Neuronal stem cell (in vitro differentiated cells): ENCODE measurements at regions not wholly inside any gene's neighbourhood (a gene's known extent, or its start where the extent isn't known, plus 50 kb on each side); places are given as distances from the start of the nearest gene placed in this dataset.

Experiments used
- DNase-seq: peaks from one replicate; pipeline ENCODE4 v3.0.0-alpha.2; 2013; ENCODE audit warnings: low spot score
- H2AFZ ChIP-seq: one replicate; pipeline ENCODE4 v1.6.1; 2013; ENCODE audit warnings: mild to moderate bottlenecking, low read length, inconsistent platforms
- H2AK5ac ChIP-seq: 2 replicates; pipeline ENCODE4 v1.6.1; 2013; ENCODE audit warnings: low read depth, mild to moderate bottlenecking, inconsistent platforms, low read length, moderate library complexity, mixed read lengths
- H2BK120ac ChIP-seq: 2 replicates; pipeline ENCODE4 v1.6.1; 2013; ENCODE audit warnings: low read depth, mild to moderate bottlenecking, inconsistent platforms, low read length, moderate library complexity, mixed read lengths
- H2BK12ac ChIP-seq: one replicate; pipeline ENCODE4 v1.6.1; 2013; ENCODE audit warnings: low read length, inconsistent platforms
- H2BK15ac ChIP-seq: 2 replicates; pipeline ENCODE4 v1.6.1; 2013; ENCODE audit warnings: mild to moderate bottlenecking, low read length, inconsistent platforms, mixed read lengths
- H2BK5ac ChIP-seq: one replicate; pipeline ENCODE4 v1.6.1; 2013; ENCODE audit warnings: inconsistent platforms, mild to moderate bottlenecking, low read length, moderate library complexity
- H3K14ac ChIP-seq: one replicate; pipeline ENCODE4 v1.6.1; 2013; ENCODE audit warnings: low read length, inconsistent platforms
- H3K18ac ChIP-seq: 2 replicates; pipeline ENCODE4 v1.6.1; 2013; ENCODE audit warnings: low read length, inconsistent platforms
- H3K23ac ChIP-seq: 2 replicates; pipeline ENCODE4 v1.6.1; 2013; ENCODE audit warnings: low read depth, mild to moderate bottlenecking, mixed read lengths, low read length, inconsistent platforms; ENCODE audit not compliant: poor library complexity
- H3K27ac ChIP-seq: replicated peaks from 3 replicates; pipeline ENCODE4 v1.5.1; 2013; ENCODE audit warnings: low read length, inconsistent platforms
- H3K27me3 ChIP-seq, 3 experiments: 2 replicates each; pipeline ENCODE4 v1.6.1; 2013; ENCODE audit warnings: low read length in 3 of 3, mild to moderate bottlenecking in 2 of 3, inconsistent platforms in 1 of 3, low read depth in 1 of 3, mixed read lengths in 1 of 3, moderate library complexity in 1 of 3; ENCODE audit not compliant: control insufficient read depth in 3 of 3, insufficient read depth in 3 of 3
- H3K36me3 ChIP-seq, 2 donors: replicated peaks in 1 of 2; 2 replicates each; pipeline ENCODE4 v1.6.1; 2013; ENCODE audit warnings: low read length in 2 of 2; ENCODE audit not compliant: control insufficient read depth in 2 of 2, insufficient read depth in 2 of 2
- H3K4ac ChIP-seq: 2 replicates; pipeline ENCODE4 v1.6.1; 2013; ENCODE audit warnings: inconsistent platforms, mild to moderate bottlenecking, low read length, moderate library complexity
- H3K4me1 ChIP-seq, 2 donors: 1 replicate in 1 of 2; 2 replicates in 1 of 2; pipeline ENCODE4 v1.6.1; 2013; ENCODE audit warnings: low read length in 2 of 2, low read depth in 1 of 2; ENCODE audit not compliant: control insufficient read depth in 2 of 2, insufficient read depth in 1 of 2
- H3K4me2 ChIP-seq: one replicate; pipeline ENCODE4 v1.6.1; 2013; ENCODE audit warnings: mild to moderate bottlenecking, low read length, inconsistent platforms; ENCODE audit not compliant: insufficient read depth, poor library complexity, severe bottlenecking
- H3K4me3 ChIP-seq, 2 donors: 2 replicates each; pipeline ENCODE4 v1.5.1; 2013; ENCODE audit warnings: low read length in 2 of 2, mild to moderate bottlenecking in 2 of 2, inconsistent platforms in 1 of 2, moderate library complexity in 1 of 2
- H3K79me1 ChIP-seq: one replicate; pipeline ENCODE4 v1.6.1; 2013; ENCODE audit warnings: low read depth, mild to moderate bottlenecking, inconsistent platforms, low read length, moderate library complexity
- H3K9ac ChIP-seq: one replicate; pipeline ENCODE4 v1.6.1; 2013; ENCODE audit warnings: mild to moderate bottlenecking, low read depth, low read length, inconsistent platforms; ENCODE audit not compliant: poor library complexity
- H3K9me3 ChIP-seq, 2 donors: replicated peaks in 1 of 2; 2 replicates each; pipeline versions ENCODE3 to v1.6.1; 2013; ENCODE audit warnings: low read length in 2 of 2, mild to moderate bottlenecking in 2 of 2, inconsistent platforms in 1 of 2, low read depth in 1 of 2, mixed read lengths in 1 of 2, moderate library complexity in 1 of 2; ENCODE audit not compliant: control insufficient read depth in 2 of 2, insufficient read depth in 1 of 2
- H4K8ac ChIP-seq: one replicate; pipeline ENCODE4 v1.6.1; 2013; ENCODE audit warnings: low read depth, mild to moderate bottlenecking, inconsistent platforms, low read length, moderate library complexity
- H4K91ac ChIP-seq: one replicate; pipeline ENCODE4 v1.6.1; 2013; ENCODE audit warnings: low read length, low read depth, mild to moderate bottlenecking, inconsistent platforms; ENCODE audit not compliant: poor library complexity
- WGBS, 2 donors: extraction: QIAGEN DNeasy Blood & Tissue Kit; methylation state at CpG; one replicate each; pipeline ENCODE4 v1.1.7; 2013; ENCODE audit warnings: missing lambda C conversion rate in 2 of 2, mixed read lengths in 1 of 2; ENCODE audit not compliant: insufficient read length in 2 of 2, insufficient replicate concordance in 1 of 2; ENCODE audit errors: extremely low coverage in 2 of 2; 5-methylcytosine and 5-hydroxymethylcytosine counted together

GRCh38 chr21:27366646-27367235 is 399.9 kb upstream of the ADAMTS5 start:
- H2BK15ac ChIP-seq, result no peak overlapping the region
- H3K4me3 ChIP-seq, result no peak overlapping the region
- H3K4ac ChIP-seq, result no peak overlapping the region
- no peak overlapping the region for H3K9ac ChIP-seq
- H3K9me3 ChIP-seq, result no peaks in the 10 kb centered on the region
- no peaks in the 10 kb centered on the region for H3K36me3 ChIP-seq
- H3K4me2 ChIP-seq, result no peak overlapping the region
- H2BK5ac ChIP-seq, result no peak overlapping the region
- H2BK120ac ChIP-seq, result no peak overlapping the region
- no peak overlapping the region for H4K91ac ChIP-seq
- H2BK12ac ChIP-seq, result no peak overlapping the region
- no peaks in the 10 kb centered on the region for H3K27me3 ChIP-seq
- no peak overlapping the region for H2AFZ ChIP-seq
- H3K18ac ChIP-seq, result no peak overlapping the region
- no peaks in the 10 kb centered on the region for H3K4me1 ChIP-seq
- no peak for DNase-seq
- H3K27ac ChIP-seq, result no peak overlapping the region
- no peak overlapping the region for H4K8ac ChIP-seq
- no peaks in the 10 kb centered on the region for H3K79me1 ChIP-seq
- no CpG with 5 or more reads among the region's 3 CpGs for WGBS, 2 donors
- no peak overlapping the region for H3K23ac ChIP-seq
- no peak overlapping the region for H3K14ac ChIP-seq
- no peak overlapping the region for H2AK5ac ChIP-seq

DNA sequence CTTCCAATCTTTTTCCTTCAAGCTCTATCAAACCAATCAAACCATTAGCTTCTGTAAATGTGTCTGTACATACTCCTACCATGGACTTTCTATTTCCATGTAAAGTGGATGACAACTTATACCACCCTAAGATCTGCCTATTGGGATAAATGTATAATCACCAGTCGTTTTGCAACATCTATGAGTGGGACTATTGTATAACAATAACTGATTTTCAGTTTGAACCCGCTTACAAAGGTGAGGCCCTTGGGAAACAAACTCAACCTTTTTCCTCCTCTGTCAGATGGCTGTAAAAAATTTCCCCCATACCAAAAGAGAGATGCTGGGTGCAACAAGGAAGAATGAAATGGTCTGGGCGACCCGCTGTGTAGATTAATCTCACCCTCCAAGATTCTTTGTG is 399.1 kb upstream of the ADAMTS5 start:
- H3K4ac ChIP-seq, result no peak overlapping the region
- no peak overlapping the region for H3K14ac ChIP-seq
- DNase-seq, result no peak
- H3K4me2 ChIP-seq, result no peak overlapping the region
- WGBS, 2 donors, result no CpG with 5 or more reads among the region's 4 CpGs
- H3K9ac ChIP-seq, result no peak overlapping the region
- no peaks in the 10 kb centered on the region for H3K36me3 ChIP-seq
- H3K18ac ChIP-seq, result no peak overlapping the region
- H3K27me3 ChIP-seq, result no peaks in the 10 kb centered on the region
- no peak overlapping the region for H3K27ac ChIP-seq
- H3K4me3 ChIP-seq, result no peak overlapping the region
- H2AK5ac ChIP-seq, result no peak overlapping the region
- H2BK12ac ChIP-seq, result no peak overlapping the region
- no peaks in the 10 kb centered on the region for H3K79me1 ChIP-seq
- H2BK5ac ChIP-seq, result no peak overlapping the region
- no peak overlapping the region for H2AFZ ChIP-seq
- H4K8ac ChIP-seq, result no peak overlapping the region
- no peak overlapping the region for H2BK15ac ChIP-seq
- no peaks in the 10 kb centered on the region for H3K4me1 ChIP-seq
- no peak overlapping the region for H2BK120ac ChIP-seq
- H3K9me3 ChIP-seq, result no peaks in the 10 kb centered on the region
- no peak overlapping the region for H3K23ac ChIP-seq
- H4K91ac ChIP-seq, result no peak overlapping the region

DNA sequence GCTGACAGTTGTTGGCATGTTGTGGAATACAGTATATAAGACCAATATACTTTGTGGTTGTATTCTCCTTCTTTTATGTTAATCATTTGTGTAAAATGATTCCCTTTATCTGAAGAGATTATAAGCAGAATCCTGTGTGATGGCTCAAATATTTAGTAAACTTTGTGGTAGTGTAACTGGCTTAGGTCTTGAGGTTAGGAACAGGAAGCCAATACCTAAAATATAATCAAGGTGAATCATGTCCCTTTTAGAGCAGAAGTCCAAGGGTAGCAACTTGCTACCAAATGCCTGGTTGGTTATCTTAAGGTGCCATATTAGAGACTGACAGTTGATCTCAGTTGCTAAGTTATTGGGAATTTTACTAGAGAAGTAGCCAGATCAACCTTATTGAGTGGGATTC is 398.5 kb upstream of the ADAMTS5 start:
- Histone ChIP-seq H2BK12ac (no peak overlapping the region), H2BK5ac (no peak overlapping the region), H3K4me2 (no peak overlapping the region), H3K79me1 (no peaks in the 10 kb centered on the region), H3K18ac (no peak overlapping the region), H3K27me3 (no peaks in the 10 kb centered on the region), H2BK15ac (no peak overlapping the region), H3K14ac (no peak overlapping the region), H3K9me3 (no peaks in the 10 kb centered on the region), H2AFZ (no peak overlapping the region), H3K4me3 (no peak overlapping the region), H3K23ac (no peak overlapping the region), H4K91ac (no peak overlapping the region), H3K4me1 (no peaks in the 10 kb centered on the region), H2AK5ac (no peak overlapping the region), H3K36me3 (no peaks in the 10 kb centered on the region), H3K4ac (no peak overlapping the region), H4K8ac (no peak overlapping the region), H2BK120ac (no peak overlapping the region), H3K9ac (no peak overlapping the region), H3K27ac (no peak overlapping the region)
- no peak for DNase-seq

GRCh38 chr21:27363719-27364477 is 397.0 kb upstream of the ADAMTS5 start:
- DNase-seq, result no peak
- Histone ChIP-seq H3K23ac (no peak overlapping the region), H3K27ac (no peak overlapping the region), H3K27me3 (no peaks in the 10 kb centered on the region), H2BK120ac (no peak overlapping the region), H3K4me2 (no peak overlapping the region), H2AK5ac (no peak overlapping the region), H2BK12ac (no peak overlapping the region), H3K9me3 (no peaks in the 10 kb centered on the region), H4K91ac (no peak overlapping the region), H3K9ac (no peak overlapping the region), H2BK5ac (no peak overlapping the region), H3K18ac (no peak overlapping the region), H3K4me1 (no peaks in the 10 kb centered on the region), H3K79me1 (no peaks in the 10 kb centered on the region), H3K4me3 (no peak overlapping the region), H2BK15ac (no peak overlapping the region), H3K4ac (no peak overlapping the region), H3K14ac (no peak overlapping the region), H3K36me3 (no peaks in the 10 kb centered on the region), H2AFZ (no peak overlapping the region), H4K8ac (no peak overlapping the region)
- no CpG with 5 or more reads among the region's 3 CpGs for WGBS, 2 donors
